ENCODE measurements at regions not wholly inside any gene's neighbourhood (a gene's known extent, or its start where the extent isn't known, plus 50 kb on each side); places are given as distances from the start of the nearest gene placed in this dataset.

GRCh38 chr1:22236900-22237299, 94.0 kb upstream of the WNT4 start:
- Histone ChIP-seq H3K36me3 (no peaks in the 10 kb centered on the region), H3K4me2 (no peak overlapping the region), H3K4me3 (no peak overlapping the region), H3K27ac (no peak overlapping the region), H3K79me2 (ENCODE audit: low read depth) (no peaks in the 10 kb centered on the region), H2AFZ (replicated peaks) (no peak overlapping the region), H3K27me3 (peaks cover 79% of the 10 kb centered on the region), H3F3A (ENCODE audit: low read depth) (peaks cover 10% of the 10 kb centered on the region), H3K4me1 (peaks cover 11% of the 10 kb centered on the region), H4K20me1 (ENCODE audit: low read depth) (peaks cover 28% of the 10 kb centered on the region), H3K9ac (no peak overlapping the region), H3K9me3 (ENCODE audit: low read depth) (no peaks in the 10 kb centered on the region)
- no peak for TF ChIP-seq CTCF (IDR thresholded peaks at IDR 0.05)
- TF ChIP-seq EZH2phosphoT487 (IDR thresholded peaks at IDR 0.05) = no peak
- no peak for TF ChIP-seq EZH2 (IDR thresholded peaks at IDR 0.05)
- peaks cover 42% of the 10 kb centered on the region for H3K4me1 Mint-ChIP-seq
- H3K36me3 Mint-ChIP-seq = no peaks in the 10 kb centered on the region
- no peak for DNase-seq (ENCODE audit: low spot score)
- H3K27ac Mint-ChIP-seq = no peak overlapping the region
- H3K4me3 Mint-ChIP-seq = no peak overlapping the region
- no peaks in the 10 kb centered on the region for H3K9me3 Mint-ChIP-seq
- H3K27me3 Mint-ChIP-seq (ENCODE audit: insufficient read depth, low read depth) = peaks cover 34% of the 10 kb centered on the region

GRCh38 chr1:22237433-22238093, 94.7 kb upstream of the WNT4 start:
- H2AFZ ChIP-seq (replicated peaks) = no peak overlapping the region
- no peak overlapping the region for H3K4me2 ChIP-seq
- H4K20me1 ChIP-seq (ENCODE audit: low read depth) = peaks cover 28% of the 10 kb centered on the region
- TF ChIP-seq EZH2 (IDR thresholded peaks at IDR 0.05) (no peak), CTCF (IDR thresholded peaks at IDR 0.05) (no peak), EZH2phosphoT487 (IDR thresholded peaks at IDR 0.05) (no peak)
- Mint-ChIP-seq H3K27me3 (ENCODE audit: insufficient read depth, low read depth) (peaks cover 37% of the 10 kb centered on the region), H3K36me3 (no peaks in the 10 kb centered on the region), H3K27ac (peak overlapping the region; percentile 27), H3K4me3 (no peak overlapping the region), H3K4me1 (peaks cover 42% of the 10 kb centered on the region), H3K9me3 (no peaks in the 10 kb centered on the region)
- no peak overlapping the region for H3K27ac ChIP-seq
- peaks cover 11% of the 10 kb centered on the region for H3K4me1 ChIP-seq
- H3K4me3 ChIP-seq = no peak overlapping the region
- H3K79me2 ChIP-seq (ENCODE audit: low read depth) = no peaks in the 10 kb centered on the region
- no peaks in the 10 kb centered on the region for H3K9me3 ChIP-seq (ENCODE audit: low read depth)
- H3K36me3 ChIP-seq = no peaks in the 10 kb centered on the region
- H3F3A ChIP-seq (ENCODE audit: low read depth) = peaks cover 10% of the 10 kb centered on the region
- DNase-seq (ENCODE audit: low spot score) = no peak
- no peak overlapping the region for H3K9ac ChIP-seq
- peaks cover 79% of the 10 kb centered on the region for H3K27me3 ChIP-seq

DNA sequence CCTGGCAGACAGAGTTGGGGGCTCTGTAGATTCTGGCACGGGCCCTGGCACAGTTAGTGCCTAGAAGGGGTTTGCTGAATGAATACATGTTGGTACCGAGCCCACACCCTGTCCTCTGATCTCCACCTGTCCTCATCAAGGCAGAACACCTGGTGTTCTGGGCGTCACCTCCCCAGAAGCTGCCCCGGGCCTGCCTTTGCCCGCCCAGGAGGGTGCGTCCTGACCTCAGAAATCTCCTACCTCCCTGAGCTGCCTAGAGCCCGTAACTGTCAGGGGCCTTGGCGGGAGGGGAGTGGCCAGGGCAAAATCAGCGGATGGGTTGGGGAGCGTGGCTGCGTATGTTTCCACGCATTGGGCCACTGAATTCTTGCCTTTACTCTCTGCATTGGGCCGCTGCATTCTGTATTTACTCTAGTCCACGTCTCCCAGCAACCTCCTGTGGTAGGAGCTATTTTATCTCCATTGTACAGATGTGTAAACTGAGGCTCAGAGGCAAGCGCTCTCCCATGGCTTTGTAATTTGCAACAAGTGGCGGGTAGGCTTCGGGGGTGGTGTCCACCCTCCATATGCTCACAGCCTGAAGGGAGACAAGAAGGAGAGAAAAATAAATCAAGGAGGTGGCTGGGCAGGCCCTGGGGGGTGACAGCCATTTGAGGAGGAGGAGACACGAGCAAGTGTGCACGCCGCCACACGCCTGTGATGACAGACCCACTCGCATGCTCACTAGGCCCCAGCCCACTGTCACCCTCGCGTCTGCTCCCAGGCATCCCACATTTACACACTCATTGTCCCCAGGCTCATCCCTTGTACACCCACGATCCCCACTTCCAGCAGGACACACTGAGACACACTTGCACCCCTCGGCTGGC, 95.7 kb upstream of the WNT4 start:
- Histone ChIP-seq H3K4me2 (no peak overlapping the region), H3F3A (ENCODE audit: low read depth) (peaks cover 10% of the 10 kb centered on the region), H3K4me1 (peaks cover 17% of the 10 kb centered on the region), H3K27ac (no peak overlapping the region), H3K9ac (no peak overlapping the region), H4K20me1 (ENCODE audit: low read depth) (peaks cover 22% of the 10 kb centered on the region), H3K4me3 (no peak overlapping the region), H3K27me3 (peaks cover 79% of the 10 kb centered on the region), H3K79me2 (ENCODE audit: low read depth) (no peaks in the 10 kb centered on the region), H3K36me3 (no peaks in the 10 kb centered on the region), H2AFZ (replicated peaks) (no peak overlapping the region), H3K9me3 (ENCODE audit: low read depth) (no peaks in the 10 kb centered on the region)
- peak overlapping the region; percentile 73 for H3K27ac Mint-ChIP-seq
- H3K4me3 Mint-ChIP-seq = peak overlapping the region; percentile 46
- peaks cover 47% of the 10 kb centered on the region for H3K4me1 Mint-ChIP-seq
- no peaks in the 10 kb centered on the region for H3K9me3 Mint-ChIP-seq
- H3K36me3 Mint-ChIP-seq = no peaks in the 10 kb centered on the region
- H3K27me3 Mint-ChIP-seq (ENCODE audit: insufficient read depth, low read depth) = peaks cover 33% of the 10 kb centered on the region
- TF ChIP-seq EZH2phosphoT487 (IDR thresholded peaks at IDR 0.05) (no peak), EZH2 (IDR thresholded peaks at IDR 0.05) (no peak), CTCF (IDR thresholded peaks at IDR 0.05) (no peak)
- no peak for DNase-seq (ENCODE audit: low spot score)

All from neural progenitor cell (in vitro differentiated cells).